Stimulated activated CD8-positive, alpha-beta memory T cell treated with anti-CD3 and anti-CD28 coated beads, Interleukin-4, amount 100 ng/mL, for 24 hours (primary cell): ENCODE measurements at regions not wholly inside any gene's neighbourhood (a gene's known extent, or its start where the extent isn't known, plus 50 kb on each side); places are given as distances from the start of the nearest gene placed in this dataset.
"Not testable (repeated sequence)": the region's sequence is repeated elsewhere in the genome, so short reads cannot be mapped to it uniquely, and the experiment has no call there.

Source experiments
- DNase-seq: peaks from one replicate; pipeline ENCODE4 v3.0.0-alpha.2; 2020; ENCODE audit warnings: low read depth

DNA sequence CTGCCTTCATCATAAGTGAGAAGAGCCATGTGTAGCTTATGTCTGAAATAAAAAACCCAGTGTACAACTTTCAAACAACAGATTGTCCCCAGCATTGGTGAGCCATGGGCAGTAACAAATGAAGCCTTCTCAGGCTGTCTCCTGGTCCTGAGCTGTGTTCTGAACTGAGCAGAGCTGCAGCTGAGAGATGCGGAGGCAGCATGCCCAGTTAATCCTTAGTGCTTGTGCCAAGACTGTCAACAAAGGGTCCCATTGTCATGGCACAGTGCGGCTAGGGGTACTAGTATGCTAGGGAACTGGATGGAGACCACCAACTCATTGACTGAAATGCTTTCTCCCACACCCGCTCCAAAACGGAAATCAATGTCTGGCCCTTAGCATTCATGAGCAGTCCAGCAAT is 154.3 kb downstream of the RMST start:
- no peak for DNase-seq

GRCh38 chr12:97628962-97629361 is 166.4 kb downstream of the RMST start:
- DNase-seq, result no peak

DNA sequence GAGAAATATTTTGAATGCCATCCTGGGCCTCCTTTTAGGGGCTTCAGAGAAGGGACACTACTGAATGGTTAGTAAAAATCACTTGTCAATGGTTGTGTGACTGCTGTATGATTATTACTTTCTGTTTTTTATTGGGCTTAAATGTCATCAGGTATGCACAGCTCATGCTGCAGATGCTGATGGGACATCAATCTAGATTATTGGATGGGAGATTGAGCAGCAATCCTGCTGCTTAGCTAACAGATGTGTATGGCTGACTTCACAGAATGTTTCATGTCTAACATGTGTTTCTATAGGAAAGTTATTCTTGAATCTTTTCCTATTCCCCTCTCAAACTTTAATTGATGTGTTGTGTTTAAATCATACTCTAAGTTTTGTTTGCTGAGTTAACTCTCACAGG is 166.8 kb downstream of the RMST start:
- DNase-seq, result no peak

GRCh38 chr12:97630356-97630755 is 167.8 kb downstream of the RMST start:
- DNase-seq, result no peak

DNA sequence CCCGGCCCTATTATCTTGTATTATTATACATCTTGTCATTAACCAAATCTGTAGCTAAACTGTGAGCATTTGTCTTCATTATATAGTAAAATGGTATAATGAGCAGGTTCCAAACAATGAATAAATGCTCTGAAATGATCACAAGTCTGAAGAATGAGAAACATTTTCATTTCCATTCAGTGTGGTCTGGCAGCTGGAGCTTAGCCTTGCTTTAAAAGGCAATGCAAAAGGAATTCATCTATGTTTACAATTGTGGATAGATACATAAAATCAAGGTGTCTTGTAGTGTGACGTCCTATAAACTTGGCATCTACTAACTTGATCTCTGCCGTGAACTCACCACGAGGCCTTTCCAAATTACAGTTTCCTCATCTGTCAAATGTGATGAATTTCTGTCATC is 168.3 kb downstream of the RMST start:
- DNase-seq, result no peak

- DNase-seq, result no peak
Measured at GRCh38 chr12:97637770-97638169, 175.2 kb downstream of the RMST start.

DNA sequence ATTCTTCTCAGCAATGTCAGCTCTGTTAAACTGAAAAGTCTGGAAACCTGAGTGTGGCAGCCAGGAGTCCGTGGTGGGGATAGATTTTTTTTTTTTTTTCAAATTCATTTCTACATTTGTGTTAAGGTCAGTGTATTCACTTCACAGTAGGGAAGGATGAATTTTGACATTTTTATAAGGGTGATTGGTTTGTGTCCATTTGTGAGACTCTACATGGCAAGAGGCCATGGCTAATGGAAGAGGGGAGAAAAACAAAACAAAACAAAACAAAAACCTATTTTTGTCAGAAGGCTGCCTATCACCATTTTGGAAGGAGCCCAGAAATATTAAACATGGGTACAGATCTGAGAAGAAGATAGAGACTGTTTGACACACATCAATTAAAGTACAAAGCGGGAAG is 176.1 kb downstream of the RMST start:
- DNase-seq, result no peak

DNA sequence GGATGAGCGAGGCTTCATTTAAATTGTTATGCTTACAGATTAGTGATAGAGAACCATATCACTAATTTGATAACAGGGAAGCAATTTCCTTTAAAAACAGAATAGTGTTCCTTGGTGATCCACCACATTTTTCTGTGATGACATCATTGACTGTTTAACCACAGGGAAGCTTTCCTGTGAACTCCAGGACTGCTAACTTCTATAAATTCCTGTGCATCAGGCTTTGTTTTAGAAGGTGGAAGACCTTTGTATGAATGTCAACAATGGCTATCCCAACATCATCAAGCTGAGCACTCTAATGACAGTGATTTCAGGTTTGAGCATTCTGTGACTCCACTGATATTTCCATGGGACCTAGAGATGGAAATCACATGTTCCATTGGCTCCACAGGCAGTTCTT is 177.1 kb downstream of the RMST start:
- DNase-seq, result no peak

DNA sequence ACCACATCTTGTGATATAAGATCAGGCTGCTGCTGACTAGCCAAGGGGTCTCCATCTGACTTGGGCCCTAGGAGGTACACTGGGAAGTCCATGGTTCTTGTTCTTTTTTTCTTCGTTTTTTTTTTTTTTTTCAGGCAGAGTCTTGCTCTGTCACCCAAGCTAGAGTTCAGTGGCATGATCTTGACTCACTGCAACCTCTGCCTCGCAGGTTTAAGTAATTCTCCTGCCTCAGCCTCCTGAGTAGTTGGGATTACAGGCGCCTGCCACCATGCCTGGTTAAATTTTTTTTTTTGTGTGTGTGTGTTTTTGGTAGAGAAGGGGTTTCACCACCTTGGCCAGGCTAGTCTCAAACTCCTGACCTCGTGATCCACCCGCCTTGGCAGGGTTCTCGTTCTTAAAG is 178.2 kb downstream of the RMST start:
- DNase-seq, result no peak

DNA sequence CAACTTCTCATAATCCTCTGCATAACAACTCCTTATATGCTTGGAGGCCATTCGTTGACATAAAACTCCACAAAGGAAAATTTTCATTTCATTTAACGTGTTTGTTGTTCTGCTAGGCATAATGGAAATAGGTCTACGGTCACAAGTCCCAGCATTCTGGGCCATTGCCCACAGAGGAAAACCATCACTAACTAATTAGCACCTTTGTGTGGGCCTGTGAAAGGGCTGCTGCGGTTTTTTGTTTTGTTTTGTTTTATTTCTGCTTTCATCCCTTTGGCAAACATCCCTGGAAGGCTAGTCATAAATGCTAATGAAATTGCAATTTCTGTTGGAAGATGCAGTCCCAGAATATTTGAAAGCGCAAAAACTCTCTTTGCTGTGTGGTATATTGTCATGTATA is 180.3 kb downstream of the RMST start:
- no peak for DNase-seq

GRCh38 chr12:97643924-97644323 is 181.3 kb downstream of the RMST start:
- no peak for DNase-seq

DNA sequence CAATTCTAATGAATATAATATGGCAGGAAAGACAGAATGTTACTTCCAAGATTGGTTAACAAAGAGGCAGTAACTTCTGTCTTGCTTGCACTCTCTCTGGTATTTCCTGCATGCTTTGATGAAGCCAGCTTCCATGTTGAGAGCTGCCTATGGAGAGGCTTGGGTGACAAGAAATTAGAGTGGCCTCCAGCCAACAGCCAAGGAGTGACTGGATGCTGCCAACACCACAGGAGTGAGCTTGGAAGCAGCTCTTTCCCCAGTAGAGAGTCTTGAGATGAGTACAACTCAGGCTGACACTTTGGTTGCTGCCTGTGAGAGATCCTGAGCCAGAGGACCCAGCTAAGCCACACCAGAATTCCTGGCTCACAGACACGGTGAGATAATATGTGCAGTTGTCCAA is 183.1 kb downstream of the RMST start:
- no peak for DNase-seq

GRCh38 chr12:97647142-97647541 is 184.5 kb downstream of the RMST start:
- DNase-seq, result no peak

GRCh38 chr12:97650242-97650641 is 187.6 kb downstream of the RMST start:
- DNase-seq, result no peak

DNA sequence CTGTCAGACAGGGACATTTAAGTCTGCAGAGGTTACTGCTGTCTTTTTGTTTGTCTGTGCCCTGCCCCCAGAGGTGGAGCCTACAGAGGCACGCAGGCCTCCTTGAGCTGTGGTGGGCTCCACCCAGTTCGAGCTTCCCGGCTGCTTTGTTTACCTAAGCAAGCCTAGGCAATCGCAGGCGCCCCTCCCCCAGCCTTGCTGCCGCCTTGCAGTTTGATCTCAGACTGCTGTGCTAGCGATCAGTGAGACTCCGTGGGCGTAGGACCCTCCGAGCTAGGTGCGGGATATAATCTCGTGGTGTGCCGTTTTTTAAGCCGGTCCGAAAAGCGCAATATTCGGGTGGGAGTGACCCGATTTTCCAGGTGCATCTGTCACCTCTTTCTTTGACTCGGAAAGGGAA is 193.9 kb downstream of the RMST start:
- DNase-seq, result not testable (repeated sequence)

DNA sequence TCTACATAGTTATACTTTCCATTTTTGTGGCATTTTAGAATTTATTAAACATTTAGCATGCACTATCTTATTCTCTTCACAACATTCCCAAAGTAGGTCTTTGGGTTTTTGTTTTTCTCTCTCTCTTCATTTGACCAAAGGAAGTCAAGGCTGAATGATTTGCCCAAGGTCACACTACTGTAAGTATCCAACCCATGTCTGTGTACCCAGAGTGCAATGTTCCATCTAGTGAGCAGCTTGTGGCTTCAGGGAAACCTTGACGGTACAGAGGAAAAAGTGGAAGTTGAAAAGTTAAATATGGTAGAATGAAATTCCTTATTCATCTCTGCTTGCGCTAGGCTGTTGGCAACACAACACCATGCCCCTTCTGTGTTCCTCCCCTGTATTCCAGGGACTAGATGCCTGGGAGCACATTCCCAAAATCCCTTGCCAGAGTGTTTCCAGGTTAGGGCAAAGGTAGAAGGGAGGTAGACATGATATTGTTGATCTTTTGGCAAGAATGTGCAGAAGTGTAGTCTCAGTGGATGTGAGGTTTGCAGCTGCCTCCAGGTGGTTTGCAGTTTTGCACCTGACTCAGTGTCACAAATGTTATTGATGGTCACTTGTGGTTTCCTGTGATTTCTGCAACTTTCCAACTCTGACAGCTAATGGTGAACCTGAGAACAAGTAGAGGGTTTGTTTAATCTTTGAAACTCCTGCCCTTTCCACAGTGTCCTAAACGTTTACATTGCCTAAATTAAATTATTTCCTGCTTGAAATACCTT is 196.7 kb downstream of the RMST start:
- DNase-seq, result no peak

DNA sequence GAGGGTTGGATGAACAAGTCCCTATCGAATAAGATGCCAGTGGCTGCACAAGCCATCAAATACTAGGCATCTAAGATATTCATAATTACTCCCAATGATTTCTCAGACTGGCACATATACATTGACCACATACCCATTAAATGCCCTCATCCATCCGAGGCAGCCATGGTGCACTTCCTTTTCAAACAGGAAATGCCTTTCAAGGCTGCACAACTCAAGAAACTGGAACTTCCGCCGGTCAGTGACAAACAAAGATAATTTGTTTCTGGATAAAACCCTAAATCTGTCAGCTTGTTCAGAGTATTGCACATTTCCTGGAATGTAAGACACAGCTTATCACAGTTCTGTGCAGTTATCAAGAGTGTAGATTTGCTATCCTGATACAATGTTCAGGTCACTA is 203.7 kb downstream of the RMST start:
- DNase-seq, result no peak

GRCh38 chr12:97672870-97673269 is 210.3 kb downstream of the RMST start:
- DNase-seq, result no peak

GRCh38 chr12:97680751-97681150 is 218.1 kb downstream of the RMST start:
- DNase-seq, result no peak

GRCh38 chr12:97681612-97682504 is 219.3 kb downstream of the RMST start:
- no peak for DNase-seq

DNA sequence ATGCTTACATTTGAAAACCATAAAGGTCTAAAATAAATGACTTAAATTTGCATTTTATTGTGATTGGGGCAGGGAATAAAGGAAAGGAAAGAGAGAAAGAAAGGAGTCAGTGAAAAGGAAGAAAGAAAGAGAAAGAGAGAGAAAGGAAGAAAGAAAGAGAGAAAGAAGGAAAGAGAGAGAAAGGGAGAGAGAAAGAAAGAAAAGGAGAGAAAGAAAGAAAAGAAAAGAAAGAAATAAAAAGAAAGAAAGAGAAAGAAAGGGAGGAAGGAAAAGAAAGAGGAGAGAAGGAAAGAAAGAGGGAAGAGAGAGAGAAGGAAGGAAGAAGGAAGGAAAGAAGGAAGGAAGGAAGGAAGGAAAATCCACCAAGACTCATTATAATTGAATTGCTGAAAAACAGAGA is 222.8 kb downstream of the RMST start:
- no peak for DNase-seq

DNA sequence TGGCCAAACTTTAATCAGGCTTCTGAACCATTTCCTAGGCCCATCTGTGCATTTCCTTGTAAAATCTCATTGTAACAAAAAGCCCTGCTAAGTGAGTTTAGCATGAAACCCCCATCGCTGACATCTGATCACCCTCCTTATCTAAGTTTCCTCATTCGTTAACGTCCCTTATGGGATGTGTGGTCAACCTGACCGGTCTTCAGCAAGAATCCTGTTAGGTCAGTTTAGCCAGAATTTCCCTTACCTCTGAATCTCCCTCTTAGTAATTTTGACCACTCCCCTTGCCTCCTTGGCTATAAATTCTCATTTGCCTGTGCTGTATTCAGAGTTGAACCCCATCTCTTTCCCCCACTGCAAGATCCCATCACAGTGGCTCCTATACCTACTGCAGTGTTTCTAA is 239.3 kb downstream of the RMST start:
- no peak for DNase-seq

GRCh38 chr12:97711392-97711791 is 248.8 kb downstream of the RMST start:
- DNase-seq, result no peak

- no peak for DNase-seq
Measured at GRCh38 chr12:97713270-97713669, 250.7 kb downstream of the RMST start.
